ENCODE measurements at regions not wholly inside any gene's neighbourhood (a gene's known extent, or its start where the extent isn't known, plus 50 kb on each side); places are given as distances from the start of the nearest gene placed in this dataset.

- TF ChIP-seq CTCF (IDR thresholded peaks at IDR 0.05) = no peak
- TF ChIP-seq POLR2A (IDR thresholded peaks at IDR 0.05) = no peak
- no peak for TF ChIP-seq POLR2AphosphoS5 (IDR thresholded peaks at IDR 0.05)
- no peak for TF ChIP-seq EP300 (IDR thresholded peaks at IDR 0.05)
These were observed 340.8 kb upstream of the ONECUT1 start for GRCh38 chr15:53130943-53131342.

Measured in gastroesophageal sphincter (tissue), 3 donors.